DOHH2 (cell line): ENCODE measurements at regions not wholly inside any gene's neighbourhood (a gene's known extent, or its start where the extent isn't known, plus 50 kb on each side); places are given as distances from the start of the nearest gene placed in this dataset.

Experiments
- CTCF ChIP-seq: fragments of 200-600 bp; sonication (generic); IDR thresholded peaks from one replicate; pipeline ENCODE4 v1.5.1; 2014; ENCODE audit warnings: antibody characterized with exemption, mild to moderate bottlenecking, low read depth, low read length; ENCODE audit not compliant: poor library complexity, severe bottlenecking
- EZH2phosphoT487 ChIP-seq: fragments of 200-600 bp; sonication (generic); IDR thresholded peaks from 2 replicates; pipeline ENCODE4 v1.6.1; 2017; ENCODE audit warnings: borderline replicate concordance, mild to moderate bottlenecking, antibody characterized with exemption, low read length, moderate library complexity, mixed read lengths

DNA sequence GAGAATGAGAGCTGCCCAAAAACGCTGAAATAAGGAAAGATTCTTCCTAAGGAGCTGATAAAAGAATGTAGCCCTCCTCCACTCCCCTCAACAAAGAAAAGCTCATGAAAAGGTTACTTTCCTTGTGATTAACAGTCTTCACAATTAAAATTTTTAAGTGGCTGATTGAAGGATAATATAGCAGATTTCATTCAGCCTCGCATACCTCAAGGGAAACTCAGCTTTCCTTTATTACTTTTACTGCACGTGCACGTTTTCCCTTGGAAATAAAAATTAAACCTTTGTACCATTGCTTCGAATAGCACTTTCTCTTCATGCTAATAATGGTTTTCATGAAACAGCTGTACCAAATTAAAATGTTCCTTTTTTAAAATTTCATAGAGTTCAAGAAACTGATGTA lies 234.0 kb upstream of the GRAMD2B start:
- TF ChIP-seq CTCF, result no peak
- TF ChIP-seq EZH2phosphoT487, result no peak
